OCI-LY1 (cell line): ENCODE measurements at regions not wholly inside any gene's neighbourhood (a gene's known extent, or its start where the extent isn't known, plus 50 kb on each side); places are given as distances from the start of the nearest gene placed in this dataset.

Experiments
- H2AFZ ChIP-seq: fragments of 200-600 bp; sonication (generic), shearing (Covaris generic); 2 replicates; pipeline ENCODE4 v1.6.0; 2014; ENCODE audit warnings: antibody characterized with exemption, mild to moderate bottlenecking, low read length
- H3F3A ChIP-seq: fragments of 200-600 bp; sonication (generic), shearing (Covaris generic); 2 replicates; pipeline ENCODE4 v1.6.0; 2014; ENCODE audit warnings: mild to moderate bottlenecking, antibody characterized with exemption, low read length, moderate library complexity; ENCODE audit not compliant: insufficient read depth
- H3K27ac ChIP-seq: fragments of 200-600 bp; sonication (generic); 2 replicates; pipeline ENCODE4 v1.5.1; 2014; ENCODE audit warnings: low read length, mixed run types, mild to moderate bottlenecking, low read depth; ENCODE audit not compliant: poor library complexity, severe bottlenecking
- H3K27me3 ChIP-seq: fragments of 200-600 bp; sonication (generic); 2 replicates; pipeline ENCODE4 v1.6.0; 2014; ENCODE audit warnings: antibody characterized with exemption, mild to moderate bottlenecking, low read length, moderate library complexity; ENCODE audit not compliant: insufficient read depth
- H3K36me3 ChIP-seq: fragments of 200-600 bp; sonication (generic); 2 replicates; pipeline ENCODE4 v1.6.1; 2014; ENCODE audit warnings: mild to moderate bottlenecking, antibody characterized with exemption, low read length, moderate library complexity, mixed read lengths; ENCODE audit not compliant: insufficient read depth
- H3K4me1 ChIP-seq: fragments of 200-600 bp; sonication (generic); 2 replicates; pipeline ENCODE4 v1.5.1; 2014; ENCODE audit warnings: mild to moderate bottlenecking, low read length, moderate library complexity; ENCODE audit not compliant: insufficient read depth, severe bottlenecking
- H3K4me2 ChIP-seq: fragments of 200-600 bp; sonication (generic), shearing (Covaris generic); 2 replicates; pipeline ENCODE4 v1.6.1; 2014; ENCODE audit warnings: low read length
- H3K4me3 ChIP-seq: fragments of 200-600 bp; sonication (generic); 2 replicates; pipeline ENCODE4 v1.5.1; 2014; ENCODE audit warnings: low read length, low read depth, mild to moderate bottlenecking, mixed read lengths; ENCODE audit not compliant: poor library complexity, severe bottlenecking
- H3K79me2 ChIP-seq: fragments of 200-600 bp; shearing (Covaris generic); 2 replicates; pipeline ENCODE4 v1.6.1; 2016; ENCODE audit warnings: mixed run types, low read length, mixed read lengths; ENCODE audit not compliant: insufficient read depth
- H3K9ac ChIP-seq: fragments of 200-600 bp; sonication (generic), shearing (Covaris generic); 2 replicates; pipeline ENCODE4 v1.6.1; 2014; ENCODE audit warnings: mild to moderate bottlenecking, low read length, mixed read lengths
- H3K9me2 ChIP-seq: fragments of 200-600 bp; sonication (generic), shearing (Covaris generic); 2 replicates; pipeline ENCODE4 v1.6.1; 2014; ENCODE audit warnings: low read depth, mild to moderate bottlenecking, low read length, mixed read lengths
- H3K9me3 ChIP-seq: fragments of 200-600 bp; shearing (Covaris generic); 2 replicates; pipeline ENCODE4 v1.6.1; 2014; ENCODE audit warnings: low read length, mixed read lengths
- H4K20me1 ChIP-seq: fragments of 200-600 bp; sonication (generic), shearing (Covaris generic); 2 replicates; pipeline ENCODE4 v1.6.0; 2016; ENCODE audit warnings: mild to moderate bottlenecking, low read length; ENCODE audit not compliant: insufficient read depth
- CTCF ChIP-seq: fragments of 200-600 bp; sonication (generic), shearing (Covaris generic); IDR thresholded peaks from 2 replicates; pipeline ENCODE4 v1.5.1; 2017; ENCODE audit warnings: mild to moderate bottlenecking, antibody characterized with exemption, low read length, moderate library complexity, mixed read lengths
- EZH2 ChIP-seq: fragments of 200-600 bp; sonication (generic), shearing (Covaris generic); IDR thresholded peaks from 2 replicates; pipeline ENCODE4 v1.8.0; 2017; ENCODE audit warnings: borderline replicate concordance, mixed run types, mild to moderate bottlenecking, antibody characterized with exemption, low read length, moderate library complexity, mixed read lengths

GRCh38 chr16:10308305-10309193, 77.3 kb upstream of the ATF7IP2 start:
- Histone ChIP-seq H3K27me3 (no peaks in the 10 kb centered on the region), H3K4me1 (peaks cover 51% of the 10 kb centered on the region), H4K20me1 (no peaks in the 10 kb centered on the region), H3K9ac (no peak overlapping the region), H3K9me3 (no peaks in the 10 kb centered on the region), H3K79me2 (no peaks in the 10 kb centered on the region), H2AFZ (no peak overlapping the region), H3K4me2 (no peak overlapping the region), H3K4me3 (no peak overlapping the region), H3K36me3 (no peaks in the 10 kb centered on the region), H3K9me2 (no peaks in the 10 kb centered on the region), H3F3A (peaks cover 3% of the 10 kb centered on the region; the same call in 1 of the 2 replicates), H3K27ac (no peak overlapping the region)
- TF ChIP-seq EZH2 (no peak), CTCF (no peak)

- peak overlapping the region; percentile 71; the same call in 1 of the 2 replicates for H2AFZ ChIP-seq
- no peaks in the 10 kb centered on the region for H3K27me3 ChIP-seq
- peak overlapping the region; percentile 65 for H3K27ac ChIP-seq
- peaks cover 3% of the 10 kb centered on the region; the same call in 1 of the 2 replicates for H3F3A ChIP-seq
- H4K20me1 ChIP-seq = no peaks in the 10 kb centered on the region
- H3K9ac ChIP-seq = no peak overlapping the region
- H3K36me3 ChIP-seq = no peaks in the 10 kb centered on the region
- TF ChIP-seq EZH2 (no peak), CTCF (no peak)
- no peaks in the 10 kb centered on the region for H3K79me2 ChIP-seq
- H3K4me1 ChIP-seq = peaks cover 56% of the 10 kb centered on the region
- no peak overlapping the region for H3K4me3 ChIP-seq
- no peaks in the 10 kb centered on the region for H3K9me3 ChIP-seq
- H3K9me2 ChIP-seq = no peaks in the 10 kb centered on the region
- no peak overlapping the region for H3K4me2 ChIP-seq
Observed at GRCh38 chr16:10309271-10309932, 76.5 kb upstream of the ATF7IP2 start.

- H3K4me2 ChIP-seq = no peak overlapping the region
- H3K27ac ChIP-seq = peak overlapping the region; percentile 78
- no peak overlapping the region for H3K9ac ChIP-seq
- H3K79me2 ChIP-seq = no peaks in the 10 kb centered on the region
- H3K9me2 ChIP-seq = no peaks in the 10 kb centered on the region
- no peaks in the 10 kb centered on the region for H3K9me3 ChIP-seq
- no peak overlapping the region for H3K4me3 ChIP-seq
- no peak overlapping the region for H2AFZ ChIP-seq
- H4K20me1 ChIP-seq = no peaks in the 10 kb centered on the region
- no peak for TF ChIP-seq CTCF
- no peak for TF ChIP-seq EZH2
- no peaks in the 10 kb centered on the region for H3K27me3 ChIP-seq
- H3K4me1 ChIP-seq = peaks cover 55% of the 10 kb centered on the region
- no peaks in the 10 kb centered on the region for H3K36me3 ChIP-seq
- H3F3A ChIP-seq = peaks cover 3% of the 10 kb centered on the region; the same call in 1 of the 2 replicates
Observed at GRCh38 chr16:10312008-10312407, 73.9 kb upstream of the ATF7IP2 start.
